ENCODE measurements at regions not wholly inside any gene's neighbourhood (a gene's known extent, or its start where the extent isn't known, plus 50 kb on each side); places are given as distances from the start of the nearest gene placed in this dataset.

DNA sequence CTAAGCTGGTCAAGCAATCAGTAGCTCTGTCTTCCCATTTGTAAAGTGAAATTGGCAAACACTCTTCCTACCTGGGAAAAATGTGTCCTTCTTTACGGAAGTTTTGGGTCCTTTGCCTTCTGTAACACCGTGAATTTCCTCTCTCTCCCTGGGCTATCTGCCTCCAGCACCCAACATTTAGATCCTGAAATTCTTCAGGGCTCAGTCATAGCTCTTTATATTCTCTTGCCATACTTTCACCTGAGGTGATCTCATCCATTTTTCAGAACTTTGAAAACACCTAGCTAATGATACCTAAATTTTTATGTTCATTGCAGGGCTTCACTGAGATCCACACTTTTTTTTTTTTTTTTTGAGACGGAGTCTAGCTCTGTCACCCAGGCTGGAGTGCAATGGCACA is 1042.2 kb downstream of the DIAPH3 start:
- Histone ChIP-seq H3K4me1 (ENCODE audit: control insufficient read depth, low read length) (no peaks in the 10 kb centered on the region), H3K36me3 (ENCODE audit: control insufficient read depth, low read length) (no peaks in the 10 kb centered on the region), H3K4me3 (ENCODE audit: low read length) (no peak overlapping the region), H3K27me3 (ENCODE audit: control insufficient read depth, low read length) (no peaks in the 10 kb centered on the region), H3K4me2 (ENCODE audit: low read length) (no peak overlapping the region), H3K79me2 (ENCODE audit: control insufficient read depth, low read length) (no peaks in the 10 kb centered on the region), H3F3A (ENCODE audit: control insufficient read depth, insufficient read depth) (no peaks in the 10 kb centered on the region), H3K9me2 (replicated peaks; ENCODE audit: control insufficient read depth, low read length) (no peaks in the 10 kb centered on the region), H3K27ac (ENCODE audit: low read depth, low read length) (no peak overlapping the region), H3K9me3 (ENCODE audit: control insufficient read depth, insufficient read depth, low read length) (no peaks in the 10 kb centered on the region), H4K20me1 (ENCODE audit: control insufficient read depth, insufficient read depth, low read depth, low read length) (no peaks in the 10 kb centered on the region)
- no peak for TF ChIP-seq CTCF (IDR thresholded peaks at IDR 0.05; ENCODE audit: low read depth, low read length, poor library complexity, severe bottlenecking)
- no peak for TF ChIP-seq EZH2phosphoT487 (IDR thresholded peaks at IDR 0.05; ENCODE audit: borderline replicate concordance, low read length)

- Histone ChIP-seq H3K9me2 (replicated peaks; ENCODE audit: control insufficient read depth, low read length) (no peaks in the 10 kb centered on the region), H3K36me3 (ENCODE audit: control insufficient read depth, low read length) (no peaks in the 10 kb centered on the region), H4K20me1 (ENCODE audit: control insufficient read depth, insufficient read depth, low read depth, low read length) (no peaks in the 10 kb centered on the region), H3K4me3 (ENCODE audit: low read length) (no peak overlapping the region), H3K9me3 (ENCODE audit: control insufficient read depth, insufficient read depth, low read length) (no peaks in the 10 kb centered on the region), H3K4me2 (ENCODE audit: low read length) (no peak overlapping the region), H3F3A (ENCODE audit: control insufficient read depth, insufficient read depth) (no peaks in the 10 kb centered on the region), H3K79me2 (ENCODE audit: control insufficient read depth, low read length) (no peaks in the 10 kb centered on the region), H3K4me1 (ENCODE audit: control insufficient read depth, low read length) (no peaks in the 10 kb centered on the region), H3K27ac (ENCODE audit: low read depth, low read length) (no peak overlapping the region), H3K27me3 (ENCODE audit: control insufficient read depth, low read length) (no peaks in the 10 kb centered on the region)
- no peak for TF ChIP-seq CTCF (IDR thresholded peaks at IDR 0.05; ENCODE audit: low read depth, low read length, poor library complexity, severe bottlenecking)
- no peak for TF ChIP-seq EZH2phosphoT487 (IDR thresholded peaks at IDR 0.05; ENCODE audit: borderline replicate concordance, low read length)
Measured at GRCh38 chr13:59126474-59126873, 1037.3 kb downstream of the DIAPH3 start.

DNA sequence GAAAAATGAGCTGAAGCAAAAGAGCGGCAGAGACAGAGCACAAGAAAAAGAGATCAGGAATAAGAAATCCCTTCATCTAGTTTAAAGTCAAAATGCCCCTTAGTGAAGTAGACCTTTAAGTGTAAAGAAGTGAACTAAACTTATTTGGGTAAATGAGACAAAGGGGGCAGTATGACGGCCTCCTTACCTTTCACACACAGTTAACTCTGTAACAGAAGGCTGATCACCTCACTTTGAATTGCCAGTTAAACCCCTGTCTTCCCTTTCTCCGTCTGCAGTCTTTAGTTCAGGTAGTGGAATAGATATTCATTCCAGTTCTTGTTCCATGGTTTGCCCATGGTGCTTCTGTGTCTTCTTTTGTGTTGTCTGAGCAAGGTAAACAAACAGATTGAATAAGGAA is 1029.8 kb downstream of the DIAPH3 start:
- H3F3A ChIP-seq (ENCODE audit: control insufficient read depth, insufficient read depth): no peaks in the 10 kb centered on the region
- H3K79me2 ChIP-seq (ENCODE audit: control insufficient read depth, low read length): no peaks in the 10 kb centered on the region
- H3K27me3 ChIP-seq (ENCODE audit: control insufficient read depth, low read length): no peaks in the 10 kb centered on the region
- H3K4me2 ChIP-seq (ENCODE audit: low read length): no peak overlapping the region
- H3K36me3 ChIP-seq (ENCODE audit: control insufficient read depth, low read length): no peaks in the 10 kb centered on the region
- no peaks in the 10 kb centered on the region for H3K9me2 ChIP-seq (replicated peaks; ENCODE audit: control insufficient read depth, low read length)
- H3K27ac ChIP-seq (ENCODE audit: low read depth, low read length): no peak overlapping the region
- no peaks in the 10 kb centered on the region for H3K4me1 ChIP-seq (ENCODE audit: control insufficient read depth, low read length)
- no peaks in the 10 kb centered on the region for H3K9me3 ChIP-seq (ENCODE audit: control insufficient read depth, insufficient read depth, low read length)
- no peaks in the 10 kb centered on the region for H4K20me1 ChIP-seq (ENCODE audit: control insufficient read depth, insufficient read depth, low read depth, low read length)
- H3K4me3 ChIP-seq (ENCODE audit: low read length): no peak overlapping the region
- TF ChIP-seq CTCF (IDR thresholded peaks at IDR 0.05; ENCODE audit: low read depth, low read length, poor library complexity, severe bottlenecking): no peak
- TF ChIP-seq EZH2phosphoT487 (IDR thresholded peaks at IDR 0.05; ENCODE audit: borderline replicate concordance, low read length): no peak

DNA sequence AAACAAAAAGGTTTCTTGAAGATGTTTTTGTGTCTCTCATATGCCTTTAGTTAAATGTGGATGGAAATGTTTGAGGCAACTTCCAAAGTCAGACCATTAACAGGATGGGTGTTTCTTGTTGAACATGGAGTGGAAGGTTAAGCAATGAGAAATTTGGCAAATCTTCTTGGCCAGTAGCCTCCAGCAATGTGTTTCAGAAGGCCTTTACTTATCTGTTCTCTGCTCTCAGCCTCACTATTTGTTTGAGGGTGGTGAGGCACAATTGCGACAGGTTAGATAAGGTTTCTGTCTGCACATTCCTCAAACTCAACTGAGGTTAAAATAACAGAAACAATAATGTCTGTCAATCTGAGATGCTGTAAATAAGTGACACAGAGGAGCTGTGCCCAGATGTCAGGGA is 1019.0 kb downstream of the DIAPH3 start:
- no peaks in the 10 kb centered on the region for H4K20me1 ChIP-seq (ENCODE audit: control insufficient read depth, insufficient read depth, low read depth, low read length)
- no peak overlapping the region for H3K4me3 ChIP-seq (ENCODE audit: low read length)
- H3K4me1 ChIP-seq (ENCODE audit: control insufficient read depth, low read length): no peaks in the 10 kb centered on the region
- no peak overlapping the region for H3K27ac ChIP-seq (ENCODE audit: low read depth, low read length)
- no peaks in the 10 kb centered on the region for H3K36me3 ChIP-seq (ENCODE audit: control insufficient read depth, low read length)
- H3K9me3 ChIP-seq (ENCODE audit: control insufficient read depth, insufficient read depth, low read length): no peaks in the 10 kb centered on the region
- no peak overlapping the region for H3K4me2 ChIP-seq (ENCODE audit: low read length)
- TF ChIP-seq CTCF (IDR thresholded peaks at IDR 0.05; ENCODE audit: low read depth, low read length, poor library complexity, severe bottlenecking) (no peak), EZH2phosphoT487 (IDR thresholded peaks at IDR 0.05; ENCODE audit: borderline replicate concordance, low read length) (no peak)
- no peaks in the 10 kb centered on the region for H3K79me2 ChIP-seq (ENCODE audit: control insufficient read depth, low read length)
- no peaks in the 10 kb centered on the region for H3K27me3 ChIP-seq (ENCODE audit: control insufficient read depth, low read length)
- H3F3A ChIP-seq (ENCODE audit: control insufficient read depth, insufficient read depth): no peaks in the 10 kb centered on the region
- H3K9me2 ChIP-seq (replicated peaks; ENCODE audit: control insufficient read depth, low read length): no peaks in the 10 kb centered on the region

All from DOHH2 (cell line).